Adrenal gland (tissue), 5 donors: ENCODE measurements at regions not wholly inside any gene's neighbourhood (a gene's known extent, or its start where the extent isn't known, plus 50 kb on each side); places are given as distances from the start of the nearest gene placed in this dataset.

Source experiments
- CTCF ChIP-seq, 6 experiments: fragments of 450-650 bp in 4 of 6; fragments of 200-600 bp in 2 of 6; sonication (generic) in 1 of 6; IDR thresholded peaks; 1 replicate in 5 of 6; 2 replicates in 1 of 6; pipeline versions ENCODE4 v1.5.1 to v1.8.0; 2016 to 2021; ENCODE audit warnings: antibody characterized with exemption in 6 of 6, mild to moderate bottlenecking in 2 of 6, moderate library complexity in 1 of 6
- POLR2A ChIP-seq, 2 donors: fragments of 450-650 bp; IDR thresholded peaks; one replicate each; pipeline ENCODE4 v1.6.1; 2017; ENCODE audit warnings: antibody characterized with exemption in 2 of 2, mild to moderate bottlenecking in 2 of 2, moderate library complexity in 1 of 2
- donor health status: DM: no; HTN: no; CAD: no.

- TF ChIP-seq POLR2A (IDR thresholded peaks at IDR 0.05) (no peak), CTCF (IDR thresholded peaks at IDR 0.05) (no peak)
Observed at GRCh38 chr21:15159382-15160020, 94.7 kb upstream of the NRIP1 start.
